OCI-LY3 (cell line): ENCODE measurements at regions not wholly inside any gene's neighbourhood (a gene's known extent, or its start where the extent isn't known, plus 50 kb on each side); places are given as distances from the start of the nearest gene placed in this dataset.

Experiments
- H2AFZ ChIP-seq: fragments of 200-600, 300-600 bp; shearing (Covaris generic); 2 replicates; pipeline ENCODE4 v1.6.0; 2014; ENCODE audit warnings: antibody characterized with exemption, low read depth, low read length
- H3K27ac ChIP-seq: fragments of 200-600, 300-600 bp; sonication (generic); 2 replicates; pipeline ENCODE4 v1.5.1; 2014; ENCODE audit warnings: mild to moderate bottlenecking, low read length, moderate library complexity, mixed read lengths
- H3K27me3 ChIP-seq: fragments of 200-600, 300-600 bp; sonication (generic); 2 replicates; pipeline ENCODE4 v1.6.1; 2014; ENCODE audit warnings: low read depth, low read length, mixed read lengths
- H3K36me3 ChIP-seq: fragments of 200-600, 300-600 bp; sonication (generic); replicated peaks from 2 replicates; pipeline ENCODE3; 2014; ENCODE audit warnings: low read depth, low read length, mixed read lengths
- H3K4me1 ChIP-seq: fragments of 300-600, 200-600 bp; sonication (generic); 2 replicates; pipeline ENCODE4 v1.6.1; 2014; ENCODE audit warnings: low read length, mixed read lengths
- H3K4me2 ChIP-seq: fragments of 200-600, 300-600 bp; sonication (generic); 2 replicates; pipeline ENCODE4 v1.6.1; 2014; ENCODE audit warnings: low read length, mixed read lengths
- H3K4me3 ChIP-seq: fragments of 300-600, 200-600 bp; sonication (generic); 2 replicates; pipeline ENCODE4 v1.5.1; 2014; ENCODE audit warnings: antibody characterized with exemption, mild to moderate bottlenecking, low read length, moderate library complexity
- H3K79me2 ChIP-seq: fragments of 300-600, 200-600 bp; shearing (Covaris generic); 2 replicates; pipeline ENCODE4 v1.6.1; 2014; ENCODE audit warnings: mild to moderate bottlenecking, low read length, mixed read lengths
- H3K9ac ChIP-seq: fragments of 300-600, 200-600 bp; shearing (Covaris generic); 2 replicates; pipeline ENCODE4 v1.6.0; 2014; ENCODE audit warnings: mild to moderate bottlenecking, low read length, moderate library complexity
- H3K9me3 ChIP-seq: fragments of 200-600, 300-600 bp; shearing (Covaris generic); 2 replicates; pipeline ENCODE4 v1.6.1; 2014; ENCODE audit warnings: low read length, mixed read lengths; ENCODE audit not compliant: insufficient read depth
- H4K20me1 ChIP-seq: fragments of 200-600, 300-600 bp; sonication (generic); 2 replicates; pipeline ENCODE4 v1.6.1; 2016; ENCODE audit warnings: low read length, mixed read lengths; ENCODE audit not compliant: insufficient read depth
- EZH2phosphoT487 ChIP-seq: fragments of 200-600 bp; shearing (Covaris generic); IDR thresholded peaks from 2 replicates; pipeline ENCODE4 v1.6.1; 2018; ENCODE audit warnings: antibody characterized with exemption, mixed run types, low read depth
- TF ChIP-seq, protein P1 (sequence below): fragments of 200-600, 300-600 bp; sonication (generic); IDR thresholded peaks from 2 replicates; pipeline ENCODE4 v1.5.1; 2014; ENCODE audit warnings: antibody characterized with exemption, low read length, low read depth

DNA sequence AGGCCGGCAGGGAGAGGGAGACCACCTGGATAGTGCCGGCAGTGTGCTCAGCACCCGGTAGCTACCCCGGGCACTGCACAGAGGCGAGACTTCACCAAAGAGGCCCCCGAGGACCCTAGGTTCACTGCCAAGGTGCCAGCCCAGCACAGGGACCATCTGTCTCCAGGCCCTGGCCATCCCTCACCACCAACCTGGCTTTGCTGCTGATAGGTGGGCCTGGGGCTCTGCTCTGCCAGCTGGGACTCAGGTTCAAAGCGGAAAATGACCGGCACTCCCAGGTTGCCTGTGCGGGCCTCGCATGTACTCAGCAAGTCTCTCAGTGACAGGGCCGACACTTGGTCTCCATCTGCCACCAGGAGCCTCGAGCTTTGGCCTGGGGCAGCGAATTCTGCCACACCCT lies 812.2 kb downstream of the BRD1 start:
- Histone ChIP-seq H4K20me1 (no peaks in the 10 kb centered on the region), H3K79me2 (no peaks in the 10 kb centered on the region), H3K9ac (no peak overlapping the region), H3K36me3 (no peaks in the 10 kb centered on the region), H3K27ac (no peak overlapping the region), H3K9me3 (no peaks in the 10 kb centered on the region), H2AFZ (no peak overlapping the region), H3K4me3 (no peak overlapping the region), H3K27me3 (no peaks in the 10 kb centered on the region), H3K4me2 (no peak overlapping the region), H3K4me1 (no peaks in the 10 kb centered on the region)
- TF ChIP-seq, protein P1, sequence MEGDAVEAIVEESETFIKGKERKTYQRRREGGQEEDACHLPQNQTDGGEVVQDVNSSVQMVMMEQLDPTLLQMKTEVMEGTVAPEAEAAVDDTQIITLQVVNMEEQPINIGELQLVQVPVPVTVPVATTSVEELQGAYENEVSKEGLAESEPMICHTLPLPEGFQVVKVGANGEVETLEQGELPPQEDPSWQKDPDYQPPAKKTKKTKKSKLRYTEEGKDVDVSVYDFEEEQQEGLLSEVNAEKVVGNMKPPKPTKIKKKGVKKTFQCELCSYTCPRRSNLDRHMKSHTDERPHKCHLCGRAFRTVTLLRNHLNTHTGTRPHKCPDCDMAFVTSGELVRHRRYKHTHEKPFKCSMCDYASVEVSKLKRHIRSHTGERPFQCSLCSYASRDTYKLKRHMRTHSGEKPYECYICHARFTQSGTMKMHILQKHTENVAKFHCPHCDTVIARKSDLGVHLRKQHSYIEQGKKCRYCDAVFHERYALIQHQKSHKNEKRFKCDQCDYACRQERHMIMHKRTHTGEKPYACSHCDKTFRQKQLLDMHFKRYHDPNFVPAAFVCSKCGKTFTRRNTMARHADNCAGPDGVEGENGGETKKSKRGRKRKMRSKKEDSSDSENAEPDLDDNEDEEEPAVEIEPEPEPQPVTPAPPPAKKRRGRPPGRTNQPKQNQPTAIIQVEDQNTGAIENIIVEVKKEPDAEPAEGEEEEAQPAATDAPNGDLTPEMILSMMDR = no peak
- no peak for TF ChIP-seq EZH2phosphoT487

DNA sequence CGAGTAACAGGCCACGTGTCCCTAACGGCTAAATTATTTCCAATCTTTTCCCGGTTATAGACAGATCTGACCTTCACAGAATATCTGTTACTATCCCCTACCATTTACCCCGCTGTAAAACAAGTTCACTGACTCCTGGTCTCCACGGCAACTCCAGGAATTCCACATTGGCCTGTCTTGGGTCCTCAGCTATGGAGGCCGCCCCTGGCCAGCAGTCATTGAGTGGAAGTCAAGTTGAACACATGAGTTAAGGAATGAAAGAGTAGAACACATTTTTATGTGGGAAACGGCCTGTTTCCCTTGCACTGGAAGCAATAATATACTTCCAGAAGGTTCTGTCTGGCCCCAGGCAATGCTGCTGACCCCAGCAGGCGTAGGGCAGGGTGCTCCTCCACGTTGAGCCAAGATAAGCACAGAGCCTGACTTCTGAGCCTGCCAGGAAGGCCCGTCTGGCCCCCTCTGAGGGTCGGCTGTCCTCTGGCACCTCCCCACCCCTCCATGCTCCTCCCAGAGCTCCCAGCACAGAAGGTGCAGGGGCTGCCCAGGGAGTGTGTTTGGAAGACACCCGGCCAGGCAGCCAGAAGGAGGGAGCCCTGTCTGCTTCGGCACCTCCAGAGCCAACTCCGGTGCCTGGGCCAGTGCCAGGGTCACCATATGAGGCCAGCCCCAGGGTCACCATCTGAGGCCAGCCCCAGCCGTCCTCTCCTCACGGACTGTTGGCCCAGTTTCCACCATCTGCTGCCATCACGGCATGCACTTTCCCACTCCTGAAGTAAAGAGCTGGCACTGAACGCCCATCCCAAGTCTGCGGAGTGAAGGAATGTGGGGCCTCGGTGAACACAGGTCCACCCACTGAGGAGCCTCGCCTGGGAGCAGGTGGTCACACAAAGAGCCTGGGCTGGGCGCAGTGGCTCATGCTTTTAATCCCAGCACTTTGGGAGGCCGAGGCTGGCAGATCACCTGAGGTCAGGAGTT lies 813.2 kb downstream of the BRD1 start:
- TF ChIP-seq, protein P1 = no peak
- no peak for TF ChIP-seq EZH2phosphoT487
- H3K4me1 ChIP-seq = no peaks in the 10 kb centered on the region
- H3K4me2 ChIP-seq = no peak overlapping the region
- no peak overlapping the region for H3K4me3 ChIP-seq
- H3K27me3 ChIP-seq = no peaks in the 10 kb centered on the region
- H3K9ac ChIP-seq = no peak overlapping the region
- no peaks in the 10 kb centered on the region for H4K20me1 ChIP-seq
- no peaks in the 10 kb centered on the region for H3K9me3 ChIP-seq
- no peaks in the 10 kb centered on the region for H3K36me3 ChIP-seq
- H3K27ac ChIP-seq = no peak overlapping the region
- H3K79me2 ChIP-seq = no peaks in the 10 kb centered on the region
- H2AFZ ChIP-seq = no peak overlapping the region

DNA sequence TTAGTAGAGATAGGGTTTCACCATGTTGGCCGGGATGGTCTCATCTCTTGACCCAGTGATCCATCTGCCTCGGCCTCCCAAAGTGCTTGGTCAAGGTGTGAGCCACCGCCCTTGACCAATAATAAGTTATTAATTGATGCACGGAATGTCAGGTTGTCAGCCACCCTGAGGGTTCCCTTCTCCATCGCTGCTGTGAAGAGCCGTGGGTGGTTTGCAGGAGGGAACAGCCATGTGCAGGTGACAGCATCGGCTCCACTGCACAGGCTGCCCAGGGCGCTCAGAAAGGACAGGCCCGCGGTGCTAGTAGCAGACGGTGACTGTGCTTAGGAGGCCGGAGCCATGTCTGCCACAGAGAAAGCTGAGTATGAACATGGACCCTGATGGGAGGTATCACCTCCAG lies 814.0 kb downstream of the BRD1 start:
- Histone ChIP-seq H3K36me3 (no peaks in the 10 kb centered on the region), H4K20me1 (no peaks in the 10 kb centered on the region), H3K27me3 (no peaks in the 10 kb centered on the region), H3K27ac (no peak overlapping the region), H3K4me1 (no peaks in the 10 kb centered on the region), H3K4me3 (no peak overlapping the region), H3K79me2 (no peaks in the 10 kb centered on the region), H3K4me2 (no peak overlapping the region), H2AFZ (no peak overlapping the region), H3K9ac (no peak overlapping the region), H3K9me3 (no peaks in the 10 kb centered on the region)
- TF ChIP-seq, protein P1 = no peak

DNA sequence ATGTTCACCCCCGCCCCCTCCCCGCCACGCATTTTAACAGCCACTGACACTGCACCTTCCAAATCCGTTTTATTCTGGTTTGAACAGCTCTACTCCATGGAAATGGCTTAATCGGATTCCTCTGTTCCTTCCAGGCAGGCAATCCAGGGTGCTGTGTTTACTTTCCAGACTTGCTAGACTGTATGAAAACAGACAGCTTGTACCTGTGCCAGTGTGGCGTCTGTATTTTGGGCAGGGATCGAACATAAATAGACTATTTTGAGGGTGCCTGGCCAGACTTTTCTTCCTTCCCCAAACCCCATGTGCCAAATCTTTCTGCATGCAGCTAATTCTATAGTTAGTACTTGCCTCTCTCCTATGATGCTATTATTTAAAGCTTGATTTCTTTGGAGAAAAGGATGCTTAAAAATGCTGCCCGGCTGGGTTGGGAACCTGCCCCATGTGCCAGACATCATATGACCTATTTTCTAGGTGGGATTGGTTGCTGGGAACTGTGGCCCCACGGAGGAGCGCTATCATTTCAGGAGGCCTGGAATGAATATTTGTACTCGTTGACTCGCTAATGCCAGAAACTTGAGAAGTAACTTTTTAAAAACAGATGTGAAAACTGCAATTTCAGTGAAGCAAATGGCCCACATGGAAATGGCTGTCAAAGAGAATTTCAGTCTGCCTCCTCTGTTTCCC lies 814.8 kb downstream of the BRD1 start:
- Histone ChIP-seq H3K9me3 (no peaks in the 10 kb centered on the region), H3K79me2 (no peaks in the 10 kb centered on the region), H3K27me3 (no peaks in the 10 kb centered on the region), H3K4me1 (no peaks in the 10 kb centered on the region), H2AFZ (no peak overlapping the region), H3K4me2 (no peak overlapping the region), H3K27ac (no peak overlapping the region), H4K20me1 (no peaks in the 10 kb centered on the region), H3K4me3 (no peak overlapping the region), H3K9ac (no peak overlapping the region), H3K36me3 (no peaks in the 10 kb centered on the region)
- TF ChIP-seq, protein P1 = no peak
- no peak for TF ChIP-seq EZH2phosphoT487
